ENCODE measurements at regions not wholly inside any gene's neighbourhood (a gene's known extent, or its start where the extent isn't known, plus 50 kb on each side); places are given as distances from the start of the nearest gene placed in this dataset.

DNA sequence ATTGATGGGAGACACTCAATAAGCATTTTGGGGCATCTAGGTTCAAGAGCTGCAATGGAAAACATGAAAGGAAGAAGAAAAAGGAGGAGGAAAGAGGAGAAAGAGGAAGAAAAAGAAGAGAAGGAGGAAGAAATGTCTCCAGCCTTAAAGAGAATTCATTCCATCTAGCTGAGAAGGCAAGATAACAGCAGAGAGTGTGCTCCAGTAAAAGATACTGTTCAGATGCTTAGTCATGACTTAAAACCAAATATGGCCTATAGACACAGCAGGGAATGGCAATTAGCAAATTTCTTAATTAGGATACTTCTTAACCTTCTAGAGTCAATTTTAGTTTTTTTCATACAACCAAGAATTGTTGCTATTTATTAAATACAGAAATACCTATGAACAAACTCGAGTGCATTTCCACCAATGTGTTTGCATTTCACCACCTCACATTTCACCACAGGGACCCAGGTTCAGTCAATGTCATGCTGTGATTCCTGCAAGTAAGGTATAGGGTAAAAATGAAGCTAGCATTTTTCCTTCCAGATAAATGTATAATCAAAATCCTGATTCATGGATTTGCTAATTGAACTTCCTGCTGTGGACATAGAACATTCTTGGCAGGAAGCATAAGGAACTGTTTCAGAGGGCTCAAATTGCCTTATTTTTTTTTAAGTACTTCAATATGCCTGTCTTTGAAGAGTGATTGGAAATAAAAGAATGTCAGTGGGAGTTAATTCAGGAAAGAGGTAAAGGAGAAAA lies 177.8 kb downstream of the RPS29 start:
- Histone ChIP-seq H3K4me1 (ENCODE audit: insufficient read depth, low read length) (no peaks in the 10 kb centered on the region), H3K9me3 (ENCODE audit: low read length) (no peaks in the 10 kb centered on the region), H3K36me3 (ENCODE audit: insufficient read depth, low read length) (no peaks in the 10 kb centered on the region), H3K27me3 (ENCODE audit: insufficient read depth, low read length) (no peaks in the 10 kb centered on the region), H3K4me3 (ENCODE audit: low read length) (no peak overlapping the region), H2AFZ (ENCODE audit: low read depth, low read length) (no peak overlapping the region)

DNA sequence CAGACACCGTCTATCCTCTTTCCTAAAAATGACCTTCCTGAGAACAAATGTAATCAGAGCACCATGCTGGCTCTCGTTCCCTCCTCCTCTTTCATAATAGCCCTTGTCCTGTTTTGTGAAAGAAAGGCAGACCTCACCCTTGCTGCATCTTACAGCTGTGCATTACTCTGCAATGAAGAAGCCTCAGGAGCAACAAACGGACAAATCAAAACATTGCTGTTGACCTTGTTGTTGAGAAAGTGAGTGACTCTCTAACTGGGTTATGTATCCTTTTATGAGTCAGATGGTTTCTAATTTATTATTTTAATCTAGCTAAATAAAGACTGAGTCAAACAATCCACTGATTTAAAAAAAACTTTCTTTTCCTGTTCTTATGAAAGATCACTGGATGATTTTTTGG lies 180.9 kb downstream of the RPS29 start:
- H2AFZ ChIP-seq (ENCODE audit: low read depth, low read length) = no peak overlapping the region
- no peaks in the 10 kb centered on the region for H3K9me3 ChIP-seq (ENCODE audit: low read length)
- no peaks in the 10 kb centered on the region for H3K27me3 ChIP-seq (ENCODE audit: insufficient read depth, low read length)
- no peak overlapping the region for H3K4me3 ChIP-seq (ENCODE audit: low read length)
- no peaks in the 10 kb centered on the region for H3K36me3 ChIP-seq (ENCODE audit: insufficient read depth, low read length)
- H3K4me1 ChIP-seq (ENCODE audit: insufficient read depth, low read length) = no peaks in the 10 kb centered on the region

DNA sequence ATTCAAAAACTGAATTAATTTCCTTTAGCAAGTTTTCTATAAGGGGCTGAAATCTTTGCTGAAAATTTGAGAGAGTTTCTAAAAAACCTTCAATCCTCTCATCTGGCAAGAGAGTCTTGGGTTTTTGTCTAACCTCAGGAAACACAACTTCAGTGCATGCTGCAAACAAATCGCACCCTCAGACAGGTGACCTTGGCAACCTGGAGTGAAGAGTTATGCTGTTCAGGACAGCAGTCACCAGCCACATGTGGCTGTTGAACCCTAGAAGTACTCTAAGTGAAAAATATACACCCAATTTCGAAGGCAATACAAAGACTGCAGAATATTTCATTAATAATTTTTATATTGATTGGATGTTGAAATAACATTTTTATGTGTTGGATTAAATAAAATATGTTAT lies 184.8 kb downstream of the RPS29 start:
- no peaks in the 10 kb centered on the region for H3K9me3 ChIP-seq (ENCODE audit: low read length)
- no peaks in the 10 kb centered on the region for H3K27me3 ChIP-seq (ENCODE audit: insufficient read depth, low read length)
- H3K36me3 ChIP-seq (ENCODE audit: insufficient read depth, low read length) = no peaks in the 10 kb centered on the region
- no peak overlapping the region for H2AFZ ChIP-seq (ENCODE audit: low read depth, low read length)
- H3K4me3 ChIP-seq (ENCODE audit: low read length) = no peak overlapping the region
- no peaks in the 10 kb centered on the region for H3K4me1 ChIP-seq (ENCODE audit: insufficient read depth, low read length)

DNA sequence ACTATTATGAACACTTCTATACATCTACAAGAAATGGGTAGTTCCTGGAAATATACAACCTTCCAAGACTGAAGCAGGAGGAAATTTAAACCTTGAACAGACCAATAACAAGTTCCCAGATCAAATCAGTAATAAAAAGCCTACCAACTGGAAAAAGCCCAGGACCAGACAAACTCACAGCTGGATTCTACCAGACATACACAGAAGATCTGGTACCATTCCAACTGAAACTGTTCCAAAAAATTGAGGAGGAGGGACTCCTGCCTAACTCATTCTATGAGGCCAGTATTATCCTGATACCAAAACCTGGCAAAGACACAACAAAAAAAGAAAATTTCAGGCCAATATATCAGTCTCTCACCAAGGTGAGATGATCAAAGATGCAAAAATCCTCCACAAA lies 189.4 kb downstream of the RPS29 start:
- H3K27me3 ChIP-seq (ENCODE audit: insufficient read depth, low read length) = no peaks in the 10 kb centered on the region
- no peaks in the 10 kb centered on the region for H3K9me3 ChIP-seq (ENCODE audit: low read length)
- no peak overlapping the region for H2AFZ ChIP-seq (ENCODE audit: low read depth, low read length)
- no peaks in the 10 kb centered on the region for H3K36me3 ChIP-seq (ENCODE audit: insufficient read depth, low read length)
- H3K4me1 ChIP-seq (ENCODE audit: insufficient read depth, low read length) = no peaks in the 10 kb centered on the region
- H3K4me3 ChIP-seq (ENCODE audit: low read length) = no peak overlapping the region

DNA sequence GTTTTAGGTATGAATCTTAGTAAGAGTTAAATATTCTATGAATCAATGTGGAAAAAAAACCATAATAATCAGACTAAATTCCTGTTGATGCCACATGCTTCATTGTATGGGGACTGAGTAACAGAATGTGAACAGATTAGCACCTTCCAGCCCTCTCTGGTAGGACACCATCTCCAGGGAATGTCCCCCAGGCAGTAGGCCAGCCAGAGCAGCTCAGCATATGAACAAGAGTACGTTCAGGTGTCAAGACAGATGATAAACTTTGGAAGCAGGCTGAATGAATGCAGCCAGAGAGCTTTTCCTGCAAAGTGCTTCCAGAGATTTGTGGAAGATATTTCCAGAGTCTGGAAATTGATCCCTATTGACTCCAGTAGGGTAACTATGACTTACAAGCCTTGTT lies 204.4 kb downstream of the RPS29 start:
- no peaks in the 10 kb centered on the region for H3K36me3 ChIP-seq (ENCODE audit: insufficient read depth, low read length)
- no peaks in the 10 kb centered on the region for H3K4me1 ChIP-seq (ENCODE audit: insufficient read depth, low read length)
- H3K4me3 ChIP-seq (ENCODE audit: low read length) = no peak overlapping the region
- no peaks in the 10 kb centered on the region for H3K9me3 ChIP-seq (ENCODE audit: low read length)
- no peak overlapping the region for H2AFZ ChIP-seq (ENCODE audit: low read depth, low read length)
- no peaks in the 10 kb centered on the region for H3K27me3 ChIP-seq (ENCODE audit: insufficient read depth, low read length)

DNA sequence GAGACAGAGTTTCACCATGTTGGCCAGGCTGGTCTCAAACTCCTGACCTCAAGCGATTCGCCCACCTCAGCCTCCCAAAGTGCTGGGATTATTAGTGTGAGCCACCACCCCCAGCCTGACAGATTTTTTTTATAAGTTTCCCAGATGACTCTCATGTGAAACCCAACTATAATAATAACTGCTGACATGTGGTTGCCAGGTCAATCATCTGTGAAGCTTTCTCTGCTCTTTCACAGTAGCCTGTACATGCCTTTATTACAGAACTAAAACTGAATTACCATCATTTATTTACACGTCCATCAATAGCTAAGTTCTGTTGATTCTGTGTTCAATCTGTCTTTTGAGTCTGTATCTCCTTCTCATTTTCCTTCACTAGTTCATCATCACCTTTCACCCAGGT lies 218.5 kb downstream of the RPS29 start:
- H3K4me3 ChIP-seq (ENCODE audit: low read length) = no peak overlapping the region
- no peaks in the 10 kb centered on the region for H3K9me3 ChIP-seq (ENCODE audit: low read length)
- no peak overlapping the region for H2AFZ ChIP-seq (ENCODE audit: low read depth, low read length)
- H3K27me3 ChIP-seq (ENCODE audit: insufficient read depth, low read length) = no peaks in the 10 kb centered on the region
- H3K4me1 ChIP-seq (ENCODE audit: insufficient read depth, low read length) = no peaks in the 10 kb centered on the region
- H3K36me3 ChIP-seq (ENCODE audit: insufficient read depth, low read length) = no peaks in the 10 kb centered on the region

DNA sequence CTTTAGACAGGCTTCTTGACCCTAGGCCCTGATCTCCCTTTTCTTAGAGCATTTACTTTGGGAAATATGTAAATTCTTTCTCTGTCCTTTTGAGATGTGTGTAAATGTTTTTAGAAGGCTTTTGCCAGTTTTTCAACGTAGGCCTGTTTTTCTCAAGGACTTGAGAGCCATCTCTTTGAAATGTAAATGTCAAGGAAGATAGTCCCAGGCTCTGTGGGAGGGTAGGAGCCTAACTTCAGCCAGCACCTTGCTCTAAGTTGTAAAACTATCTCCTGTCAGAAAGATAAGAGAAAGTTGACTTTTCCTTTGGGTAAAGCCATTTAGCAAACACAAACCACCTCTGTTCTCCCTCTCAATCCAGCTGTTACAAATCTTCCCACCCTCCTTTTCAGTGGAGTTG lies 219.8 kb downstream of the RPS29 start:
- H3K9me3 ChIP-seq (ENCODE audit: low read length) = no peaks in the 10 kb centered on the region
- no peaks in the 10 kb centered on the region for H3K27me3 ChIP-seq (ENCODE audit: insufficient read depth, low read length)
- no peaks in the 10 kb centered on the region for H3K4me1 ChIP-seq (ENCODE audit: insufficient read depth, low read length)
- H2AFZ ChIP-seq (ENCODE audit: low read depth, low read length) = no peak overlapping the region
- no peaks in the 10 kb centered on the region for H3K36me3 ChIP-seq (ENCODE audit: insufficient read depth, low read length)
- no peak overlapping the region for H3K4me3 ChIP-seq (ENCODE audit: low read length)

DNA sequence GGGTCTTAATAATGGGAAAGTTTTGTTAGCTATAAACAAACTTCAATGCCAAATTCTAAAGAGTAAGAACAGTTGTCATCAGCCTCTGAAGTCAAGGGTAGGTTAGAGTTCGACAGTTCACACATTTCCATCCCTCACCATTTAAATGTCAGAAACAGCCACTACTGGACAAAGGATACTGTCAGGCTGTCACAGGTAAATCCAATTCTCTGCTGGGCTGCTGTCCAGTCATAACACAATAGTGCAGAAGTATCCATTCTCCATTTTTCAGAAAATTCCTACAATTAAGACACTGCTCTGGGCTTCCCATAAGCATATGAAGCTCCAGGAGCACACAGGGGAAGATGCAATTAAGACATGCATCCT lies 221.4 kb downstream of the RPS29 start:
- Histone ChIP-seq H3K4me3 (ENCODE audit: low read length) (no peak overlapping the region), H3K36me3 (ENCODE audit: insufficient read depth, low read length) (no peaks in the 10 kb centered on the region), H2AFZ (ENCODE audit: low read depth, low read length) (no peak overlapping the region), H3K9me3 (ENCODE audit: low read length) (no peaks in the 10 kb centered on the region), H3K27me3 (ENCODE audit: insufficient read depth, low read length) (no peaks in the 10 kb centered on the region), H3K4me1 (ENCODE audit: insufficient read depth, low read length) (no peaks in the 10 kb centered on the region)

DNA sequence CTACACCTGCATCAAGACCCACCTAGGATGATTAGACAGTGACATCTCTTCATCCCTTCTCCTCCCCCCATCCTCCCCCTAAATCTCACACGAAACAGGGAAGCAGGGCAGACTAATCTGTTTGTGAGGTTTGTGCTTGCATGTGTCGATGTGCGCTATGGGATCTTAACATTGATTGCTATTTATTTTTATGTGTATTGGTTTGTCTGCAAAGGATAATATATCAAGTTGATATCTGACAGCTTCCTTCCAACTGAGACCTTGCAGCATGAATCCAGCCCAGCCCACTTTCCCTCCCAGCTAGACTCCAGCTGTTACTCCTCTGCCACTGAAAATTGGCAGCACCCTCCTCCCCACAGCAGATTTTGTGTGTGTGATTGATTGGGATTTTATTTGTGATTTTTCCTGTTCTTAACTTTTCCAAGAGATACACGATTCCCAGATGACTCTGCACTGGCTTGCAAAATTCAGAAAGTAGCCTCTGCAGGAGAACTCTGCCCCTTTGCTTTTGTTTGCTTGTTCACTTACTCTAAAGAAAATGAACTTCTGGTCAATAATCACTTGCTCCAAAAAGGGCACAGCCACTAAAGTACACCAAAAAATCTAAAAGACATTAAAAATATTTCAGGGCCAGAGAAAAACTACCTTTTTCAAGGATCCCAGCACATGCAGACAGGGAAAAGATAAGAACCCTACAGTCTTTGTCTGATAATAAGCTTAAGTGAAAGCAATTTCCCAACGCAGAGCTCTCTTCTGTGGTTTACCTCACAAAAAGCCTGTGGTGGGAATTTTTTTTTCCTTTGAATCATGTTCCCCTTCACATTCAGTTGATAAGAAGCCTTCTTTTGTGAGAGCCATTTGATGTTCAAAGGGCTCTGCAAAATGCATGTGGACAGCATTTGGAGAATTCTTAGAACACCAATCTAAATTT lies 222.1 kb downstream of the RPS29 start:
- no peak overlapping the region for H2AFZ ChIP-seq (ENCODE audit: low read depth, low read length)
- H3K36me3 ChIP-seq (ENCODE audit: insufficient read depth, low read length) = no peaks in the 10 kb centered on the region
- H3K4me1 ChIP-seq (ENCODE audit: insufficient read depth, low read length) = no peaks in the 10 kb centered on the region
- no peaks in the 10 kb centered on the region for H3K27me3 ChIP-seq (ENCODE audit: insufficient read depth, low read length)
- no peak overlapping the region for H3K4me3 ChIP-seq (ENCODE audit: low read length)
- H3K9me3 ChIP-seq (ENCODE audit: low read length) = no peaks in the 10 kb centered on the region

DNA sequence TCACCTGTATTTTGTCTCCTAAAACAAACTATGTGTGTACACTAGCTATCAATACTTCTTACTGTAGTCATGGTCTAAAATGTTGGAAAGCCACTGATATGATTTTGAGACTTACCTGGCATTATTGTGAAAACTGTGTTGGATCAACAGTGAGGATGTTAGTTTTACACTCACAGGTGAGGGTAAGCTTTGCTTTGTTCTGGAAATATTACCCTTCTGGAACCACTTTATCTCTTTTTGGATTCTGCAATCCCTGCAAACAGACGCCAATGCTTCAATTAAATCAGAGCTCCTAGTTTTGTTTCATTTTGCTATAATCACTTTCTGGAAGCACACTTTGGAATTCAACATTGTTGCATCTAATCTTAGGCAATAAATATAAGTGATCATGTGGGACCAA lies 223.3 kb downstream of the RPS29 start:
- H3K9me3 ChIP-seq (ENCODE audit: low read length) = no peaks in the 10 kb centered on the region

DNA sequence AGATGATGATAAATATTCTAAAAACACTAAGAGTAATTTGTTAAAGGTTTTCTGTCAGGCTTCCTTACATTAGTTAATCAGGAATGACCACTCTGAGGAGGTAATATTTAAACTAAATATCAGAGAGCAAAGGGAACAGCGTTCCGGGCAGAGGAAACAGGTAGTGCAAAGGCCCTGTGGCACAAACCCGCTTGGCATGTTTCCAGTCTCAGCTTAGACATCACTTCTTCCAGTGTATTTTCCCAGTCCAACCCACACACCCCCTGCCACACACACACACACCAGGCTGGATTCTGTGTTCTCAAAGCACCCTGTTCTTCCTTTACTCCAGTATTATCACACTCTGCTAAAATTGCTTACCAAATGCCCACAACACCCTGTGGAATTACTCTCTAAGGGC lies 247.1 kb downstream of the RPS29 start:
- H3K27me3 ChIP-seq (ENCODE audit: insufficient read depth, low read length) = no peaks in the 10 kb centered on the region
- no peaks in the 10 kb centered on the region for H3K9me3 ChIP-seq (ENCODE audit: low read length)
- H3K4me3 ChIP-seq (ENCODE audit: low read length) = no peak overlapping the region
- no peaks in the 10 kb centered on the region for H3K4me1 ChIP-seq (ENCODE audit: insufficient read depth, low read length)
- H2AFZ ChIP-seq (ENCODE audit: low read depth, low read length) = no peak overlapping the region
- no peaks in the 10 kb centered on the region for H3K36me3 ChIP-seq (ENCODE audit: insufficient read depth, low read length)

More for the DNA sequence above, 223.3 kb downstream of the RPS29 start:
- H2AFZ ChIP-seq (ENCODE audit: low read depth, low read length) = no peak overlapping the region
- no peak overlapping the region for H3K4me3 ChIP-seq (ENCODE audit: low read length)
- no peaks in the 10 kb centered on the region for H3K4me1 ChIP-seq (ENCODE audit: insufficient read depth, low read length)
- no peaks in the 10 kb centered on the region for H3K27me3 ChIP-seq (ENCODE audit: insufficient read depth, low read length)
- H3K36me3 ChIP-seq (ENCODE audit: insufficient read depth, low read length) = no peaks in the 10 kb centered on the region

DNA sequence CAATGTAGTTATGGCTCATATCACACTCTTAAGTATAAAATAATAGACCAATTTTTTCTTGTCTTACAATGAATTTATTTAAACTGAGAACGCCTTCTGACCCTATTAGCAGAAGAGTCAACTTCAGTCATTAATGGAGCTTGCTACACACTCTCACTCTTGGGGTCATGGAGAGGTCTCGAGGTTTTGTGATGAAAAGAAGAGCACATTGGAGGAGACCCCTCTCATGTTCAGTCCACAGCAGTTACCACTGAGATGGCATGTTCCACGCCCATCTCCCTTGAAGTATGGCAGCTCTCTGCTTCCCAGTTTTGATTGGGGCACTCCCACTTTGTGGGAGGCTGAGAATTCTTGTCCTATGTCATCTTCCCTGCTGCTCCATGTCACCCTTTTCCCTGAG lies 266.4 kb downstream of the RPS29 start:
- Histone ChIP-seq H3K36me3 (ENCODE audit: insufficient read depth, low read length) (no peaks in the 10 kb centered on the region), H3K9me3 (ENCODE audit: low read length) (no peaks in the 10 kb centered on the region), H2AFZ (ENCODE audit: low read depth, low read length) (no peak overlapping the region), H3K4me1 (ENCODE audit: insufficient read depth, low read length) (no peaks in the 10 kb centered on the region), H3K27me3 (ENCODE audit: insufficient read depth, low read length) (no peaks in the 10 kb centered on the region), H3K4me3 (ENCODE audit: low read length) (no peak overlapping the region)

DNA sequence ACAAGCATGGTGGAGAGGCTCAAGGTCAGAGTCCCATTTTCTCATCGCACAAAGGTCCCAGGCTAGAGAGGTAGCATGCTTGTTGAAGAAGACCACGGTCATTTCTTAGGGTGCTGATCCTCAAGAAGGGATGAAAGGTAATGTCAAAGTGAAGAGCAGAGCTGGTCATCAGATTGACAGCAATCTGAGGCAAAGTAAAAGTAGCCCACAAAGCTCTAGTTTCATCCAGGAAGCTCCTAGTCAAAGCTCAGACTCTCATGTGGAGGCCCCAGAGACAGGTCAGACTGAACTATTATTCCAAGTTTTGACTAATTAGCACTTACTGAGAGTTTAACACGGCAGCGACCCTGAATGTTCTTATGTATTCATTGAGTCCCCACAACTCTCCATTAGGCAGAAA lies 270.6 kb downstream of the RPS29 start:
- Histone ChIP-seq H2AFZ (ENCODE audit: low read depth, low read length) (no peak overlapping the region), H3K36me3 (ENCODE audit: insufficient read depth, low read length) (no peaks in the 10 kb centered on the region), H3K27me3 (ENCODE audit: insufficient read depth, low read length) (no peaks in the 10 kb centered on the region), H3K4me1 (ENCODE audit: insufficient read depth, low read length) (no peaks in the 10 kb centered on the region), H3K9me3 (ENCODE audit: low read length) (no peaks in the 10 kb centered on the region), H3K4me3 (ENCODE audit: low read length) (no peak overlapping the region)

Data from neuron (in vitro differentiated cells).